DMS153 (cell line): ENCODE measurements at regions not wholly inside any gene's neighbourhood (a gene's known extent, or its start where the extent isn't known, plus 50 kb on each side); places are given as distances from the start of the nearest gene placed in this dataset.

Source experiments
- DNase-seq: peaks from one replicate; lab custom pipeline; 2025; lab: John Stamatoyannopoulos, UW

DNA sequence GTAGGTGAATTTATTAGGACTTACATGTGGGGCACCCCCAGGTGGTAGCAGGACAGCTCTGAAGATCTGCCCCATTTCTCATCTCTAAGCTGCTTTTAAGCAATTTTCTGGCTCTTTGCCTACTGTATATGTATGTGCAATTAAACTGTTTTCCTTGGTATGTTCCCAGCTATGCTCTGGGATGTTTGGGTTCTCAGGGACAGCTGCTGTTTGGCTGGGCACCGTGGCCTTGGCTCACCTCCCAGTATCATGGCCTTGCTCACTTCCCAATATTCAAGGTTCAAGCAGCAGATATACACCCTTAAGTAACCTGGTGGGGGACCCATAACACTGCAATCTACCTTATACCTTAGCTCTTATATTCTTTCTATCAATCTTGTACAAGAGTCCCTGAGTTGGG is 53.7 kb upstream of the KITLG start:
- DNase-seq = no peak

DNA sequence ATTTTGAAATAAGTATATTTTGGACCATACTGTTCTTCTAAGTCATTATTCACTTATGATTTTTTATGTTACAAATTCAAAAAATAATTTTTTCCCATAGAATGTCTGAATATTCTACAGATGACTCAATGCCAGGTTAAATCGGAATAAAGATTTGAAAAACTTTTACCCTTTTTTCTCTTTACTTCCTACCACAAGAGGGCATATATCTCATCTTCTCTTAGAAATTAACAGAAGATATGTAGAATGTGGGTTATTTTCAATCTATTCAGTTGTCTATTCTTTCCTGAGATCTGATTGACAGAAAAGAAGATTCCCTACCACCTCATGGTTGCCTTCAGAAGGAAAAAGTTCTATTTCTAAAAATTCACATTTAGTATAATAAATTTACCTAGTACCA is 53.0 kb upstream of the KITLG start:
- no peak for DNase-seq

DNA sequence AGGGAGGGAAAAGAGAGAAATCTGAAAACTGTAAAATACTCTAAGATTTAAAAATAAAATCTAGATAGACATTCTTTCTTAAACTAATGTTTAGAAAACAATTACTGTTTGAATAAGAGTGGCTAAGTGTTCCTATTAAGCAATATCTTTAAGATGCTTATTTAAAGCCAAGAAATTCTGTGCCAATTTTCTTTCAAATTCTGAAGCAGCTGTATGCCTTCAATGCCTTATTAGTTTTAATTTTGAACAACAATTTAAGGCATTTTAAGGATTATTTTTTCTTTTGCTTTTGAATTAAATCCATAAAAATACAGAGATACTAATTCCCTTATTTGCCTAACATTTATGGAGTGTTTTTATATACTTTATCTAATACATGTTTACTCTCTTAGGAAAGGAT is 50.3 kb upstream of the KITLG start:
- no peak for DNase-seq
